ENCODE measurements at regions not wholly inside any gene's neighbourhood (a gene's known extent, or its start where the extent isn't known, plus 50 kb on each side); places are given as distances from the start of the nearest gene placed in this dataset.

DNA sequence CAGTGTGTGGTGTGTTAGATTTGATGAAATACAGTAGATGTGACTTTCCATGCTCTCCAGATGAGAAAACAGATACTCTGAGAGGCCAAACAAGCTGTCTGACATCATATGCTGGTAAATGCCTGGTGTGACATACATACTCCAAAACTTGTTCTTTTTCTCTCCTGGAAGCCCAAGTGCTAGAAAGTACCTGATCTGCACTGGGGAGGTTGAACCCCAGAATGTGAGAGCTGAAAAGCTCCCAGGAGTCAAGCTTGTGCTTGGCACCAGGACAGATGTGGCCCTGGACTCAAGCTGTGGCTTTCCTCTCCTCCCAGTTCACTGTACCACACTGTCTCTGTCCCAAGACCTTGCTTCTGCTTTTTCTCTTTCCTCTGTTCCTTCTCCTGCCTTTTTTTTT is 389.0 kb upstream of the USP24 start:
- Histone ChIP-seq H3K4me3 (ENCODE audit: low read length in 2 of 2) (no peak overlapping the region), H2BK15ac (ENCODE audit: low read length) (no peak overlapping the region), H2BK12ac (ENCODE audit: low read length) (no peak overlapping the region), H3K23ac (ENCODE audit: low read depth, low read length, poor library complexity) (no peak overlapping the region), H3K9me3 (replicated peaks in 1 of 2; ENCODE audit: control insufficient read depth in 2 of 2, insufficient read depth in 1 of 2, low read depth in 1 of 2, low read length in 2 of 2) (peaks cover 0 to 6% of the 10 kb centered on the region in 2 donors), H3K36me3 (replicated peaks in 1 of 2; ENCODE audit: control insufficient read depth in 2 of 2, insufficient read depth in 2 of 2, low read length in 2 of 2) (no peaks in the 10 kb centered on the region), H3K27ac (replicated peaks; ENCODE audit: low read length) (no peak overlapping the region), H3K4ac (ENCODE audit: low read length) (no peak overlapping the region), H3K18ac (ENCODE audit: low read length) (no peak overlapping the region), H3K4me2 (ENCODE audit: insufficient read depth, low read length, poor library complexity, severe bottlenecking) (no peak overlapping the region), H2AFZ (ENCODE audit: low read length) (no peak overlapping the region), H3K27me3 (ENCODE audit: control insufficient read depth in 3 of 3, insufficient read depth in 3 of 3, low read depth in 1 of 3, low read length in 3 of 3) (no peaks in the 10 kb centered on the region), H4K91ac (ENCODE audit: low read depth, low read length, poor library complexity) (no peak overlapping the region), H3K79me1 (ENCODE audit: low read depth, low read length) (no peaks in the 10 kb centered on the region), H2AK5ac (ENCODE audit: low read depth, low read length) (no peak overlapping the region), H2BK120ac (ENCODE audit: low read depth, low read length) (no peak overlapping the region), H4K8ac (ENCODE audit: low read depth, low read length) (no peak overlapping the region), H3K9ac (ENCODE audit: low read depth, low read length, poor library complexity) (no peak overlapping the region), H3K14ac (ENCODE audit: low read length) (no peak overlapping the region), H3K4me1 (ENCODE audit: control insufficient read depth in 2 of 2, insufficient read depth in 1 of 2, low read depth in 1 of 2, low read length in 2 of 2) (no peaks in the 10 kb centered on the region), H2BK5ac (ENCODE audit: low read length) (no peak overlapping the region)
- DNase-seq (ENCODE audit: low spot score): no peak

DNA sequence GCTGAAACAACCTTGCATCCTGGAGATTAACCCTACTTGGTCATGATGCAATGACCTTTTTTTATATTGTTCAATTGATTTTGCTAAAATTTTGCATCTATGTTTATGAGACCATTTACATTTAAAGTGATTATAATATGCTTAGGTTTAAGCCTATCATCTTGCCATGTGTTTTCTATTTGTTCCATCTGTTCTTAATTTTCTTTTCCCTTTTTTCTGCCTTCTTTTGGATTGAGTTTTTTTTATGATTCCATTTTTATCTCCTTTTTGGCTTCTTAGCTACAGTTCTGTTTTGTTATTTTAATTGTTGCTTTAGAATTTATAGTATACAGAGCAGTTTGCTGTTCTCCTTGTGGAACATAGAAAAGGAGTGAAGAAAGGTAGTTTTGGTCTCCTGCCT is 385.1 kb upstream of the USP24 start:
- Histone ChIP-seq H2BK5ac (ENCODE audit: low read length) (no peak overlapping the region), H3K27ac (replicated peaks; ENCODE audit: low read length) (no peak overlapping the region), H3K9me3 (replicated peaks in 1 of 2; ENCODE audit: control insufficient read depth in 2 of 2, insufficient read depth in 1 of 2, low read depth in 1 of 2, low read length in 2 of 2) (no peaks in the 10 kb centered on the region), H3K18ac (ENCODE audit: low read length) (no peak overlapping the region), H3K23ac (ENCODE audit: low read depth, low read length, poor library complexity) (no peak overlapping the region), H3K9ac (ENCODE audit: low read depth, low read length, poor library complexity) (no peak overlapping the region), H2BK12ac (ENCODE audit: low read length) (no peak overlapping the region), H3K4me2 (ENCODE audit: insufficient read depth, low read length, poor library complexity, severe bottlenecking) (no peak overlapping the region), H3K36me3 (replicated peaks in 1 of 2; ENCODE audit: control insufficient read depth in 2 of 2, insufficient read depth in 2 of 2, low read length in 2 of 2) (no peaks in the 10 kb centered on the region), H2AK5ac (ENCODE audit: low read depth, low read length) (no peak overlapping the region), H3K79me1 (ENCODE audit: low read depth, low read length) (no peaks in the 10 kb centered on the region), H4K91ac (ENCODE audit: low read depth, low read length, poor library complexity) (no peak overlapping the region), H4K8ac (ENCODE audit: low read depth, low read length) (no peak overlapping the region), H3K4me3 (ENCODE audit: low read length in 2 of 2) (no peak overlapping the region), H3K27me3 (ENCODE audit: control insufficient read depth in 3 of 3, insufficient read depth in 3 of 3, low read depth in 1 of 3, low read length in 3 of 3) (no peaks in the 10 kb centered on the region), H2BK120ac (ENCODE audit: low read depth, low read length) (no peak overlapping the region), H2AFZ (ENCODE audit: low read length) (no peak overlapping the region), H3K14ac (ENCODE audit: low read length) (no peak overlapping the region), H3K4ac (ENCODE audit: low read length) (no peak overlapping the region), H3K4me1 (ENCODE audit: control insufficient read depth in 2 of 2, insufficient read depth in 1 of 2, low read depth in 1 of 2, low read length in 2 of 2) (no peaks in the 10 kb centered on the region), H2BK15ac (ENCODE audit: low read length) (no peak overlapping the region)
- no peak for DNase-seq (ENCODE audit: low spot score)

- no CpG with 5 or more reads among the region's 2 CpGs for WGBS, 2 donors (ENCODE audit: extremely low coverage in 2 of 2, insufficient read length in 2 of 2, insufficient replicate concordance in 1 of 2)
- Histone ChIP-seq H3K27me3 (ENCODE audit: control insufficient read depth in 3 of 3, insufficient read depth in 3 of 3, low read depth in 1 of 3, low read length in 3 of 3) (no peaks in the 10 kb centered on the region), H3K9ac (ENCODE audit: low read depth, low read length, poor library complexity) (no peak overlapping the region), H3K18ac (ENCODE audit: low read length) (no peak overlapping the region), H3K27ac (replicated peaks; ENCODE audit: low read length) (no peak overlapping the region), H3K9me3 (replicated peaks in 1 of 2; ENCODE audit: control insufficient read depth in 2 of 2, insufficient read depth in 1 of 2, low read depth in 1 of 2, low read length in 2 of 2) (no peaks in the 10 kb centered on the region), H3K4ac (ENCODE audit: low read length) (no peak overlapping the region), H3K4me1 (ENCODE audit: control insufficient read depth in 2 of 2, insufficient read depth in 1 of 2, low read depth in 1 of 2, low read length in 2 of 2) (no peaks in the 10 kb centered on the region), H2BK120ac (ENCODE audit: low read depth, low read length) (no peak overlapping the region), H2AFZ (ENCODE audit: low read length) (no peak overlapping the region), H3K36me3 (replicated peaks in 1 of 2; ENCODE audit: control insufficient read depth in 2 of 2, insufficient read depth in 2 of 2, low read length in 2 of 2) (no peaks in the 10 kb centered on the region), H3K23ac (ENCODE audit: low read depth, low read length, poor library complexity) (no peak overlapping the region), H2BK5ac (ENCODE audit: low read length) (no peak overlapping the region), H2AK5ac (ENCODE audit: low read depth, low read length) (no peak overlapping the region), H4K91ac (ENCODE audit: low read depth, low read length, poor library complexity) (no peak overlapping the region), H3K4me2 (ENCODE audit: insufficient read depth, low read length, poor library complexity, severe bottlenecking) (no peak overlapping the region), H3K4me3 (ENCODE audit: low read length in 2 of 2) (no peak overlapping the region), H3K79me1 (ENCODE audit: low read depth, low read length) (no peaks in the 10 kb centered on the region), H2BK15ac (ENCODE audit: low read length) (no peak overlapping the region), H4K8ac (ENCODE audit: low read depth, low read length) (no peak overlapping the region), H3K14ac (ENCODE audit: low read length) (no peak overlapping the region), H2BK12ac (ENCODE audit: low read length) (no peak overlapping the region)
- DNase-seq (ENCODE audit: low spot score): no peak
These were observed 382.7 kb upstream of the USP24 start for GRCh38 chr1:55597910-55598309.

GRCh38 chr1:55594701-55595100 is 379.5 kb upstream of the USP24 start:
- no peak overlapping the region for H3K4me3 ChIP-seq (ENCODE audit: low read length in 2 of 2)
- WGBS, 2 donors (ENCODE audit: extremely low coverage in 2 of 2, insufficient read length in 2 of 2, insufficient replicate concordance in 1 of 2): no CpG with 5 or more reads among the region's 4 CpGs
- no peaks in the 10 kb centered on the region for H3K4me1 ChIP-seq (ENCODE audit: control insufficient read depth in 2 of 2, insufficient read depth in 1 of 2, low read depth in 1 of 2, low read length in 2 of 2)
- H3K27ac ChIP-seq (replicated peaks; ENCODE audit: low read length): no peak overlapping the region
- H2AK5ac ChIP-seq (ENCODE audit: low read depth, low read length): no peak overlapping the region
- H3K4me2 ChIP-seq (ENCODE audit: insufficient read depth, low read length, poor library complexity, severe bottlenecking): no peak overlapping the region
- H4K8ac ChIP-seq (ENCODE audit: low read depth, low read length): no peak overlapping the region
- no peak overlapping the region for H3K4ac ChIP-seq (ENCODE audit: low read length)
- H3K9ac ChIP-seq (ENCODE audit: low read depth, low read length, poor library complexity): no peak overlapping the region
- no peak overlapping the region for H2BK5ac ChIP-seq (ENCODE audit: low read length)
- DNase-seq (ENCODE audit: low spot score): no peak
- no peak overlapping the region for H2BK120ac ChIP-seq (ENCODE audit: low read depth, low read length)
- H3K18ac ChIP-seq (ENCODE audit: low read length): peak overlapping the region; percentile 3
- H3K14ac ChIP-seq (ENCODE audit: low read length): no peak overlapping the region
- H4K91ac ChIP-seq (ENCODE audit: low read depth, low read length, poor library complexity): no peak overlapping the region
- H3K79me1 ChIP-seq (ENCODE audit: low read depth, low read length): no peaks in the 10 kb centered on the region
- H2BK12ac ChIP-seq (ENCODE audit: low read length): no peak overlapping the region
- H3K9me3 ChIP-seq (replicated peaks in 1 of 2; ENCODE audit: control insufficient read depth in 2 of 2, insufficient read depth in 1 of 2, low read depth in 1 of 2, low read length in 2 of 2): no peaks in the 10 kb centered on the region
- H3K27me3 ChIP-seq (ENCODE audit: control insufficient read depth in 3 of 3, insufficient read depth in 3 of 3, low read depth in 1 of 3, low read length in 3 of 3): no peaks in the 10 kb centered on the region
- no peak overlapping the region for H2AFZ ChIP-seq (ENCODE audit: low read length)
- no peaks in the 10 kb centered on the region for H3K36me3 ChIP-seq (replicated peaks in 1 of 2; ENCODE audit: control insufficient read depth in 2 of 2, insufficient read depth in 2 of 2, low read length in 2 of 2)
- H2BK15ac ChIP-seq (ENCODE audit: low read length): no peak overlapping the region
- H3K23ac ChIP-seq (ENCODE audit: low read depth, low read length, poor library complexity): no peak overlapping the region

Measured in neuronal stem cell (in vitro differentiated cells).